ENCODE measurements at regions not wholly inside any gene's neighbourhood (a gene's known extent, or its start where the extent isn't known, plus 50 kb on each side); places are given as distances from the start of the nearest gene placed in this dataset.

DNA sequence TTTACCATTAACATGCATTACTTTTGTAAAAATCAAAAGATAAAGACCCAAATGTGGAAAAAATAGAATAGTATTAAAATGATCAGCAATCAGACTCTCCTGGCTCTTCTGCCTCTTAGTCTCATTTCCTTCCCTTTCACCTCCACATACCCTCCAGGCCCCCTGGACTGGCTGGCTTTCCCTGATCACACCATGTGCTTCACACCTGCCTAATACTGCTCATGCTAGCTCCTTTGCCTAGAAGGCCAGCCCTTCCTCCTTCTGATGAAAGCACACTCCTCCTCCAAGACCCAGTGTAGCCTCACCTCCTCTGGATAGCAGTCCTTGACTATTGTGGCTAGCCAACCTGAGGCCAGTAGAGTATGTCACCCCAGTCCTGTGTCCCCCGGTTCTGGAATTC is 182.0 kb upstream of the HEY2 start:
- TF ChIP-seq AFF4 (CRISPR knock-in tag; IDR thresholded peaks at IDR 0.05; ENCODE audit: borderline replicate concordance) = no peak
- TF ChIP-seq ZNF532 (CRISPR knock-in tag; IDR thresholded peaks at IDR 0.05; ENCODE audit: borderline replicate concordance) = no peak
- TF ChIP-seq, protein P1, sequence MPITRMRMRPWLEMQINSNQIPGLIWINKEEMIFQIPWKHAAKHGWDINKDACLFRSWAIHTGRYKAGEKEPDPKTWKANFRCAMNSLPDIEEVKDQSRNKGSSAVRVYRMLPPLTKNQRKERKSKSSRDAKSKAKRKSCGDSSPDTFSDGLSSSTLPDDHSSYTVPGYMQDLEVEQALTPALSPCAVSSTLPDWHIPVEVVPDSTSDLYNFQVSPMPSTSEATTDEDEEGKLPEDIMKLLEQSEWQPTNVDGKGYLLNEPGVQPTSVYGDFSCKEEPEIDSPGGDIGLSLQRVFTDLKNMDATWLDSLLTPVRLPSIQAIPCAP (CRISPR knock-in tag; IDR thresholded peaks at IDR 0.05) = no peak
- no peak for TF ChIP-seq PRDM15 (CRISPR knock-in tag; IDR thresholded peaks at IDR 0.05)
- TF ChIP-seq ZNF423 (CRISPR knock-in tag; IDR thresholded peaks at IDR 0.05) = no peak
- TF ChIP-seq ESRRA (CRISPR knock-in tag; IDR thresholded peaks at IDR 0.05; ENCODE audit: borderline replicate concordance) = no peak
- no peak for TF ChIP-seq CTCF (IDR thresholded peaks at IDR 0.05)
- TF ChIP-seq EMX1 (CRISPR knock-in tag; IDR thresholded peaks at IDR 0.05) = no peak
- TF ChIP-seq ZBTB43 (CRISPR knock-in tag; IDR thresholded peaks at IDR 0.05) = no peak
- no peak for TF ChIP-seq GABPB1 (CRISPR knock-in tag; IDR thresholded peaks at IDR 0.05)
- TF ChIP-seq CREM (CRISPR knock-in tag; IDR thresholded peaks at IDR 0.05) = no peak
- no peak for TF ChIP-seq ZBTB21 (CRISPR knock-in tag; IDR thresholded peaks at IDR 0.05; ENCODE audit: borderline replicate concordance)
- no peak for TF ChIP-seq TEAD4 (CRISPR knock-in tag; IDR thresholded peaks at IDR 0.05)
- TF ChIP-seq MAX (CRISPR knock-in tag; IDR thresholded peaks at IDR 0.05) = no peak

Measured in WTC11 (cell line).